Kidney (tissue), 13 donors: ENCODE measurements at regions not wholly inside any gene's neighbourhood (a gene's known extent, or its start where the extent isn't known, plus 50 kb on each side); places are given as distances from the start of the nearest gene placed in this dataset.

ENCODE experiments used
- DNase-seq, 5 donors: peaks; one replicate each; pipeline ENCODE4 v3.0.0-alpha.2; 2013 to 2020
- FAIRE-seq: peaks from 2 replicates; lab custom pipeline; 2012; peaks lifted over from hg19 to GRCh38; lab: Jason Lieb, UNC
- H3K27ac ChIP-seq, 2 donors: one replicate each; pipeline ENCODE4 v1.7.0; 2013; ENCODE audit warnings: low read depth in 2 of 2, low read length in 2 of 2, inconsistent platforms in 1 of 2
- H3K27me3 ChIP-seq: one replicate; pipeline ENCODE4 v1.7.1; 2013; ENCODE audit warnings: low read length, inconsistent platforms; ENCODE audit not compliant: control insufficient read depth, insufficient read depth
- H3K36me3 ChIP-seq, 3 donors: one replicate each; pipeline versions ENCODE4 v1.7.0 to v1.7.1; 2013; ENCODE audit warnings: low read length in 3 of 3, control low read depth in 1 of 3, inconsistent platforms in 1 of 3; ENCODE audit not compliant: insufficient read depth in 3 of 3, control insufficient read depth in 2 of 3
- H3K4me1 ChIP-seq, 3 donors: one replicate each; pipeline versions ENCODE4 v1.7.0 to v1.7.1; 2013; ENCODE audit warnings: low read length in 3 of 3, inconsistent platforms in 1 of 3, low read depth in 1 of 3; ENCODE audit not compliant: control insufficient read depth in 2 of 3, insufficient read depth in 2 of 3
- H3K4me3 ChIP-seq, 3 donors: one replicate each; pipeline versions ENCODE4 v1.7.0 to v1.8.1; 2013; ENCODE audit warnings: low read length in 3 of 3, control low read depth in 1 of 3, inconsistent platforms in 1 of 3
- H3K9ac ChIP-seq, 3 donors: one replicate each; pipeline versions ENCODE4 v1.7.0 to v1.7.1; 2013; ENCODE audit warnings: low read length in 3 of 3, control low read depth in 1 of 3, inconsistent platforms in 1 of 3
- H3K9me3 ChIP-seq, 3 donors: one replicate each; pipeline versions ENCODE4 v1.7.0 to v1.7.1; 2013; ENCODE audit warnings: low read length in 3 of 3, control low read depth in 1 of 3, inconsistent platforms in 1 of 3; ENCODE audit not compliant: control insufficient read depth in 2 of 3, insufficient read depth in 1 of 3
- intact Hi-C: fragments of 100-400 bp; cut with DNase I; formaldehyde crosslinking; loops from one replicate; pipeline ENCODE4 v1.11.1; 2022
- TF ChIP-seq, protein P1 (sequence below): IDR thresholded peaks from 3 replicates; pipeline ENCODE4 v1.5.1; 2012; ENCODE audit warnings: mild to moderate bottlenecking, moderate library complexity, borderline replicate concordance; ENCODE audit not compliant: insufficient read depth; ENCODE audit errors: extremely low read depth
- donor health status: control.
- donor health status: control.
- donor health status: control.
- donor health status: control.
- donor health status: control.
- donor health status: DM: yes; HTN: yes; CAD: no.
- donor health status: Normal renal cell carcinoma (clear cell type).

DNA sequence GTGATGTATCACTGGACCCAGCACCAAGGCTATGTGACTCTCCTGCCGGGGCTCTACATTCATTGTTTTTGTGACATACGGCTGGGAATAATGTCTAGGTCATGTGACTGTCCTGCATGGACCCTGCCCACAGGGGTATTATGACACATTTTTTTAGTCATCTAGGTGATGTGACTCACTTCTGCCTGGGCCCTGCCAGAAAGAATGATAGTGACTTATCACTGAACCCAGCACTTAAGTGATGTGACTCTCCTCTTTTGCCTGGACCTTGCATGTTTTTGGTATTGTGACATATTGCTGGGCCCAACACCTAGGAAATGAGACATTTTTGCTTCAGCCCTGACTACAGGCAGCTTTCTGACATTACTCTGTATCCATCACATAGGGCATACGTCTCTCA lies 51.1 kb upstream of the ZNF107 start:
- DNase-seq (no peak), FAIRE-seq (no peak)
- TF ChIP-seq, protein P1, sequence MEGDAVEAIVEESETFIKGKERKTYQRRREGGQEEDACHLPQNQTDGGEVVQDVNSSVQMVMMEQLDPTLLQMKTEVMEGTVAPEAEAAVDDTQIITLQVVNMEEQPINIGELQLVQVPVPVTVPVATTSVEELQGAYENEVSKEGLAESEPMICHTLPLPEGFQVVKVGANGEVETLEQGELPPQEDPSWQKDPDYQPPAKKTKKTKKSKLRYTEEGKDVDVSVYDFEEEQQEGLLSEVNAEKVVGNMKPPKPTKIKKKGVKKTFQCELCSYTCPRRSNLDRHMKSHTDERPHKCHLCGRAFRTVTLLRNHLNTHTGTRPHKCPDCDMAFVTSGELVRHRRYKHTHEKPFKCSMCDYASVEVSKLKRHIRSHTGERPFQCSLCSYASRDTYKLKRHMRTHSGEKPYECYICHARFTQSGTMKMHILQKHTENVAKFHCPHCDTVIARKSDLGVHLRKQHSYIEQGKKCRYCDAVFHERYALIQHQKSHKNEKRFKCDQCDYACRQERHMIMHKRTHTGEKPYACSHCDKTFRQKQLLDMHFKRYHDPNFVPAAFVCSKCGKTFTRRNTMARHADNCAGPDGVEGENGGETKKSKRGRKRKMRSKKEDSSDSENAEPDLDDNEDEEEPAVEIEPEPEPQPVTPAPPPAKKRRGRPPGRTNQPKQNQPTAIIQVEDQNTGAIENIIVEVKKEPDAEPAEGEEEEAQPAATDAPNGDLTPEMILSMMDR: no peak
- H3K27ac ChIP-seq: no peak overlapping the region
- H3K9me3 ChIP-seq: peaks cover 0 to 9% (median 0%) of the 10 kb centered on the region in 3 donors
- H3K4me1 ChIP-seq: no peaks in the 10 kb centered on the region
- H3K9ac ChIP-seq: no peak overlapping the region
- intact Hi-C loops: loop anchor here (5.0 kb wide), 1 partner anchor 433 kb away; no protein-coding TSS in a partner anchor
- H3K4me3 ChIP-seq: no peak overlapping the region
- H3K36me3 ChIP-seq: no peaks in the 10 kb centered on the region
- no peaks in the 10 kb centered on the region for H3K27me3 ChIP-seq

DNA sequence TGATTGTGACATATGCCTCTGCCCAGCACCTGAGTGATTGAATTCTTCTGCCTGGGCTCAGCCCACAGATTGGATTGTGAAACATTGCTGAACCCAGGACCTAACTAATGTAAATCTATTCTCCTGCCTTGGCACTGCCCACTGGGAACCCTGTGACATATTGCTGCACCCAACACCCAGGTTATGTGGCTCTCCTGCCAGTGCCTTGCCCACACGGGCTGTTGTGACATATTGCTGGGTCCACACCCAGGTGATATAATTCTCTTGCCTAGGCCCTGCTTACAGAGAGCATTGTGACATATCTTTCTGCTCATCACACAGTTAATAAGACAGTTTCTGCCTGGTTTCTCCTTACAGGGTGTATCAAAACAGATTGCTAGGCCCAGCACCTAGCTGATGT lies 50.8 kb upstream of the ZNF680 start:
- Histone ChIP-seq H3K4me3 (no peak overlapping the region), H3K9ac (no peak overlapping the region), H3K27me3 (no peaks in the 10 kb centered on the region), H3K36me3 (no peaks in the 10 kb centered on the region), H3K27ac (no peak overlapping the region), H3K4me1 (no peaks in the 10 kb centered on the region), H3K9me3 (no peaks in the 10 kb centered on the region)
- TF ChIP-seq, protein P1: no peak
- intact Hi-C loops: no loop called here
- FAIRE-seq (no peak), DNase-seq (no peak)
